ENCODE measurements at regions not wholly inside any gene's neighbourhood (a gene's known extent, or its start where the extent isn't known, plus 50 kb on each side); places are given as distances from the start of the nearest gene placed in this dataset.

DNA sequence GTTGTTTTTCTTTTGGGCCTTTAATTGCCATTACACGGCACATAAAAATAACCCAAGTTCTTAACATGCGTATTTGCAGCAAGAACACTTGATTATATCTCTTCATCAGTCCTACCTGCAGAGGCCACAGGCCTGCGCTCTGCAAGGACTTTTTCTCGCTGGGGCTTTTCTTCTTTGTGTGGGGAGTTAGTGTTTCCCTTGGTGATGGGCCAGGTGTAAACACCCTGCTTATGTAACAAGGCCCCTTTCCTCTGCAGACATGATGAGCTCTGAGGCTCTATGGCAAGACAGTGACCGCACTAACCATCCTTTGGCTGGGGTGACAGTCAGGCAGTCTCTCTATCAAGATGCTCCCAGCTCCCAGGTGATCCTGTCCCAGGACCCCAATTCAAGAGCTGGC, 97.8 kb upstream of the PCSK2 start:
- Histone ChIP-seq H3K36me3 (ENCODE audit: low read depth) (no peaks in the 10 kb centered on the region), H3K4me3 (ENCODE audit: severe bottlenecking) (no peak overlapping the region), H3K27me3 (ENCODE audit: insufficient read depth, poor library complexity, severe bottlenecking) (no peaks in the 10 kb centered on the region), H3K4me1 (ENCODE audit: insufficient read depth, poor library complexity, severe bottlenecking) (no peaks in the 10 kb centered on the region), H3K9me3 (ENCODE audit: severe bottlenecking) (no peaks in the 10 kb centered on the region), H3K27ac (ENCODE audit: poor library complexity, severe bottlenecking) (no peak overlapping the region)
- DNase-seq (ENCODE audit: low spot score), result no peak
- no peak for ATAC-seq (ENCODE audit: low read depth)
- TF ChIP-seq, protein P1, sequence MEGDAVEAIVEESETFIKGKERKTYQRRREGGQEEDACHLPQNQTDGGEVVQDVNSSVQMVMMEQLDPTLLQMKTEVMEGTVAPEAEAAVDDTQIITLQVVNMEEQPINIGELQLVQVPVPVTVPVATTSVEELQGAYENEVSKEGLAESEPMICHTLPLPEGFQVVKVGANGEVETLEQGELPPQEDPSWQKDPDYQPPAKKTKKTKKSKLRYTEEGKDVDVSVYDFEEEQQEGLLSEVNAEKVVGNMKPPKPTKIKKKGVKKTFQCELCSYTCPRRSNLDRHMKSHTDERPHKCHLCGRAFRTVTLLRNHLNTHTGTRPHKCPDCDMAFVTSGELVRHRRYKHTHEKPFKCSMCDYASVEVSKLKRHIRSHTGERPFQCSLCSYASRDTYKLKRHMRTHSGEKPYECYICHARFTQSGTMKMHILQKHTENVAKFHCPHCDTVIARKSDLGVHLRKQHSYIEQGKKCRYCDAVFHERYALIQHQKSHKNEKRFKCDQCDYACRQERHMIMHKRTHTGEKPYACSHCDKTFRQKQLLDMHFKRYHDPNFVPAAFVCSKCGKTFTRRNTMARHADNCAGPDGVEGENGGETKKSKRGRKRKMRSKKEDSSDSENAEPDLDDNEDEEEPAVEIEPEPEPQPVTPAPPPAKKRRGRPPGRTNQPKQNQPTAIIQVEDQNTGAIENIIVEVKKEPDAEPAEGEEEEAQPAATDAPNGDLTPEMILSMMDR (IDR thresholded peaks at IDR 0.05; ENCODE audit: poor library complexity, severe bottlenecking), result no peak

DNA sequence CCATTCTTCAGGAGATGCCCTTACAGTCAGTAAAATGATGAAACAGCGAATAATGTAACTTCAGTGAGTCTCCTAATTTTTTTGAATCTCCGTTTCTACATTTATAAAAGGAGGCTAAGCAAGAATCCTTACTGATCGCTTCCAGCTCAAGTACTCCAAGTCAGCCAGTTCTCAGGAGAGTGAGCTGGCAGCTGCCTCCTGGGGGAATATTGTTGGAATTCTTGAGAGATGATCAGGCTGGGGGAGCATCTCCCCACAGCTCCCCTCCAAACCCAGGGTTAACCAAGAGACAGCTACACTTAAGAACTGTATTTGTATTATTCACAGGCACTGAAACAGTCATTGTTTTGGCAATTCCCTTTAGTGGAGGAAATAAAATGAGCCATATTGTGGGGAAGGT, 89.1 kb upstream of the PCSK2 start:
- DNase-seq (ENCODE audit: low spot score) (no peak), ATAC-seq (ENCODE audit: low read depth) (no peak)
- TF ChIP-seq, protein P1 (IDR thresholded peaks at IDR 0.05; ENCODE audit: poor library complexity, severe bottlenecking), result no peak
- Histone ChIP-seq H3K27ac (ENCODE audit: poor library complexity, severe bottlenecking) (no peak overlapping the region), H3K36me3 (ENCODE audit: low read depth) (no peaks in the 10 kb centered on the region), H3K4me1 (ENCODE audit: insufficient read depth, poor library complexity, severe bottlenecking) (no peaks in the 10 kb centered on the region), H3K27me3 (ENCODE audit: insufficient read depth, poor library complexity, severe bottlenecking) (no peaks in the 10 kb centered on the region), H3K4me3 (ENCODE audit: severe bottlenecking) (no peak overlapping the region), H3K9me3 (ENCODE audit: severe bottlenecking) (no peaks in the 10 kb centered on the region)

DNA sequence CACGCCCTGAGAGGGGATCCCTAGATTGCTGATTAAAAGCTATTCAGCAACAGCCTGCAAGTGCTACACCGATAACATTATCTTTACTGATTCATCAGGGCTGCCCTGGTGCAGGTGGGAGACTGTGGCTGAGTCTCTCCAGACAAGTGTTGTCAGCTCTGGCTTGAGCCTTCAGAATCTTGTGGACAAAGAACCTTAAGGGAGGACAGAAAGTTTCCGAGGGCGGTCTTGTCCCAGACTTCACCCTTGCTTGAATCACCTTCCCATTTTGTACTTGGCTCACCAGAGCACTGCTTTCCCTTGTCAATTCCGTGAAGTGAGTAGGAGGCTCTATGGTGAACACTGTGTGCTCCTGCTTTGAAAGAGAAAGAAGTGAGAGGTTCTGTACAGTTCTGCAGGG, 88.6 kb upstream of the PCSK2 start:
- DNase-seq (ENCODE audit: low spot score), result no peak
- no peak for ATAC-seq (ENCODE audit: low read depth)
- H3K27ac ChIP-seq (ENCODE audit: poor library complexity, severe bottlenecking), result no peak overlapping the region
- no peaks in the 10 kb centered on the region for H3K9me3 ChIP-seq (ENCODE audit: severe bottlenecking)
- H3K4me3 ChIP-seq (ENCODE audit: severe bottlenecking), result no peak overlapping the region
- H3K4me1 ChIP-seq (ENCODE audit: insufficient read depth, poor library complexity, severe bottlenecking), result no peaks in the 10 kb centered on the region
- TF ChIP-seq, protein P1 (IDR thresholded peaks at IDR 0.05; ENCODE audit: poor library complexity, severe bottlenecking), result no peak
- no peaks in the 10 kb centered on the region for H3K27me3 ChIP-seq (ENCODE audit: insufficient read depth, poor library complexity, severe bottlenecking)
- H3K36me3 ChIP-seq (ENCODE audit: low read depth), result no peaks in the 10 kb centered on the region

DNA sequence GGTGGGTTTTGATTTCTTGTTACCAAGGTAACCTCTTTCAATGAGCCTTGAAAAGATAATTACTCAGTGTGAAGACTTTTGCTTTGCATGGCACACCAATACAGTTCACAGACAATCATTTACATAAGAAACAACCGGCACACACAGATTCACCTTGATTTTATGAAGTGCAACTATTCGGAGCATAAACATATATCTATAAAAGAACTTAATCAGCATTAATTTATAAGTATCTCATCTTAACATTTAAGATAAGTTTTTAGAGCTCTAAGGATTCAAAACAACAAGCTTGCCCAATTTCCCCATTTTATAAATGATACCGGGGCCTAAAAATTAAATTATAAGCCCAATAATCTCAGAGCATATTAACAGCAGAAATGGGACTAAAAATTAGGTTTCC, 85.9 kb upstream of the PCSK2 start:
- ATAC-seq (ENCODE audit: low read depth) (no peak), DNase-seq (ENCODE audit: low spot score) (no peak)
- Histone ChIP-seq H3K36me3 (ENCODE audit: low read depth) (no peaks in the 10 kb centered on the region), H3K27ac (ENCODE audit: poor library complexity, severe bottlenecking) (no peak overlapping the region), H3K4me3 (ENCODE audit: severe bottlenecking) (no peak overlapping the region), H3K9me3 (ENCODE audit: severe bottlenecking) (no peaks in the 10 kb centered on the region), H3K27me3 (ENCODE audit: insufficient read depth, poor library complexity, severe bottlenecking) (no peaks in the 10 kb centered on the region), H3K4me1 (ENCODE audit: insufficient read depth, poor library complexity, severe bottlenecking) (no peaks in the 10 kb centered on the region)
- TF ChIP-seq, protein P1 (IDR thresholded peaks at IDR 0.05; ENCODE audit: poor library complexity, severe bottlenecking), result no peak

DNA sequence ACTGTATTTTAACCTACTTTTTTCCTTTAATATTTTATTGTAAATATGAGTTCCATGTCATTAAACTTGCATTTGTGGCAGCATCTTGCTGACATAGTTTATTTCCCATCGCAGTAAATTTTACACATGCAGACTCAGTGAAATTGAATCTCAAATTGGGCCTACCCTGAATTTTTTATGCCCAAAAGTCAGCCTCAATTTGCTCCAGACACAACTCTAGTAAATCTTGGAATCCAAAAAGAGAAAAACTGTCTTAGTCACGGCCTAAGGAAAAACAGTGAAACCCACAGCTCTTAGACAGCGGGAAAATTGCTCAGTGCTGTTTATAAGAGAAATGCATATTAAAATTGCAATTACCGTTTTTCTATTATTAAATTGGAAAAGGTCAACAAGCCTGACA, 85.3 kb upstream of the PCSK2 start:
- Histone ChIP-seq H3K9me3 (ENCODE audit: severe bottlenecking) (no peaks in the 10 kb centered on the region), H3K27ac (ENCODE audit: poor library complexity, severe bottlenecking) (no peak overlapping the region), H3K27me3 (ENCODE audit: insufficient read depth, poor library complexity, severe bottlenecking) (no peaks in the 10 kb centered on the region), H3K4me3 (ENCODE audit: severe bottlenecking) (no peak overlapping the region), H3K4me1 (ENCODE audit: insufficient read depth, poor library complexity, severe bottlenecking) (no peaks in the 10 kb centered on the region), H3K36me3 (ENCODE audit: low read depth) (no peaks in the 10 kb centered on the region)
- no peak for DNase-seq (ENCODE audit: low spot score)
- TF ChIP-seq, protein P1 (IDR thresholded peaks at IDR 0.05; ENCODE audit: poor library complexity, severe bottlenecking), result no peak
- ATAC-seq (ENCODE audit: low read depth), result no peak
